AG10803 (cell line): ENCODE measurements at regions not wholly inside any gene's neighbourhood (a gene's known extent, or its start where the extent isn't known, plus 50 kb on each side); places are given as distances from the start of the nearest gene placed in this dataset.
A peak's percentile ranks its signal among the peaks of the same experiment; 100 is the strongest.
"Not testable (repeated sequence)": the region's sequence is repeated elsewhere in the genome, so short reads cannot be mapped to it uniquely, and the experiment has no call there.

ENCODE experiments used
- DNase-seq: peaks from one replicate; pipeline ENCODE4 v3.0.0; 2010; ENCODE audit warnings: low read depth
- H3K4me3 ChIP-seq: 2 replicates; pipeline ENCODE4 v1.5.1; 2011; ENCODE audit warnings: mild to moderate bottlenecking, low read length, control low read depth
- TF ChIP-seq, protein P1 (sequence below): conservative IDR thresholded peaks from 2 replicates; pipeline ENCODE4 v1.5.1; 2011; ENCODE audit warnings: mild to moderate bottlenecking, low read length, control low read depth, inconsistent platforms

DNA sequence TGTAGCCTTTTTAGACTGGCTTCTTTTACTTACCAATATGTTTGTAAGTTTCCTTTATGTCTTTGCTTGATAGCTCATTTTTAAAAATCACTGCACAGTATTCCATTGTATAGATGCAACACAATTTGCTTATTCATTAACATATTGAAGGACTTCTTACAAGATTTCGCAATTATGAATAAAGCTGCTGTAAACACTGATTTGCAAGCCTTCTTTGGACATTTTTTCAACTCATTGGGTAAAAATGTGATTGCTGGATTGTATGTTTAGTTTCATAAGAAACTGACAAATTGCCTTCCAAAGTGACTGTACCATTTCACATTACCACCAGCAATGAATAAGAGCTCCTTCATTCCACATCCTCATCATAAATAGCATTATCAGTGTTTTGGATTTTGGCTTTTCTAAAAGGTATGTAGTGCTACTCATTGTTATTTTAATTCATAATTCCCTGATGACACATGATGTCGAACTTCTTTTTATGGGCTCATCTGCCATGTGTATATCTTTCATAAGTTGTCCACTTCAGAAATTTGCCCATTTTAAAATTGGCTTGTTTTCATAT lies 80.7 kb downstream of the TFAP2B start:
- TF ChIP-seq, protein P1, sequence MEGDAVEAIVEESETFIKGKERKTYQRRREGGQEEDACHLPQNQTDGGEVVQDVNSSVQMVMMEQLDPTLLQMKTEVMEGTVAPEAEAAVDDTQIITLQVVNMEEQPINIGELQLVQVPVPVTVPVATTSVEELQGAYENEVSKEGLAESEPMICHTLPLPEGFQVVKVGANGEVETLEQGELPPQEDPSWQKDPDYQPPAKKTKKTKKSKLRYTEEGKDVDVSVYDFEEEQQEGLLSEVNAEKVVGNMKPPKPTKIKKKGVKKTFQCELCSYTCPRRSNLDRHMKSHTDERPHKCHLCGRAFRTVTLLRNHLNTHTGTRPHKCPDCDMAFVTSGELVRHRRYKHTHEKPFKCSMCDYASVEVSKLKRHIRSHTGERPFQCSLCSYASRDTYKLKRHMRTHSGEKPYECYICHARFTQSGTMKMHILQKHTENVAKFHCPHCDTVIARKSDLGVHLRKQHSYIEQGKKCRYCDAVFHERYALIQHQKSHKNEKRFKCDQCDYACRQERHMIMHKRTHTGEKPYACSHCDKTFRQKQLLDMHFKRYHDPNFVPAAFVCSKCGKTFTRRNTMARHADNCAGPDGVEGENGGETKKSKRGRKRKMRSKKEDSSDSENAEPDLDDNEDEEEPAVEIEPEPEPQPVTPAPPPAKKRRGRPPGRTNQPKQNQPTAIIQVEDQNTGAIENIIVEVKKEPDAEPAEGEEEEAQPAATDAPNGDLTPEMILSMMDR, result no peak
- no peak overlapping the region for H3K4me3 ChIP-seq
- DNase-seq, result peak; percentile 50

DNA sequence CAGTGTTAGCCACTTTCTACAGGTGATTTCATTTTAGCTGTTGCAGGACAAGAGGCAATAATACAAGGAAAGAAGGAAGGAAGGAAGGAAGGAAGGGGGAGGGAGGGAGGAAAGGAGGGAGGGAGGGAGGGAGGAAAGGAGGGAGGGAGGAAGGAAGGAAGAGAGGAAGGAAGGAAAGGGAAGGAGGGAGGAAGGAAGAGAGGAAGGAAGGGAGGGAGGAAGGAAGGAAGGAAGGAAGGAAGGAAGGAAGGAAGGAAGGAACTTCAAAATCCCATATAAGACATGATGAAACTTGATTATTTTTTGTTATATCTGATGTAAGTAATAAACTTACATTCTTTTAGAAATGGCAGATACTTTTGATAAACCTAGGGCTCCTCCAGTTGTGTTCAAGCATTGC lies 83.6 kb downstream of the TFAP2B start:
- DNase-seq, result no peak
- no peak overlapping the region for H3K4me3 ChIP-seq
- TF ChIP-seq, protein P1, result no peak

GRCh38 chr6:50905297-50905696 lies 86.6 kb downstream of the TFAP2B start:
- no peak overlapping the region for H3K4me3 ChIP-seq
- TF ChIP-seq, protein P1, result no peak
- no peak for DNase-seq

DNA sequence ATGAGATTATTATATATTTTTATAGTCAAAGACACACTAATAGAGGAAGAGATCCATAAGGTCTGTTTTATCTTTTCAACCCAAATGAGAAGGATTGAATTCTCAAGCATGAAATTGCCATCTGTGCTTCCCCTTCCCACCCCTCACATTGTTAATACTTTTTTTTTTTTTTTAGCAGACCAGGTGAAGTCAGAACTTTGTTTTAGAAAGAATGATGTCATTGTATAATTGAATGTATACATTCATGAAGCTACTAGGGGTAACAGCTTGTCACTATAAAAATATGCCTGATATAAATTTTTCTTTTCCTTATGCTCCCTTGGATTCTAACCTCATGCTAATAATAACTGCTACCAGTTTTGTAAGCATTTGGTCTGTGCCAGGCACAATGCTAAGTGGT lies 88.9 kb downstream of the TFAP2B start:
- TF ChIP-seq, protein P1, result no peak
- no peak for DNase-seq

GRCh38 chr6:50913105-50913770 lies 94.6 kb downstream of the TFAP2B start:
- no peak for DNase-seq
- no peak overlapping the region for H3K4me3 ChIP-seq
- TF ChIP-seq, protein P1, result no peak

More for the DNA sequence above, 88.9 kb downstream of the TFAP2B start:
- no peak overlapping the region for H3K4me3 ChIP-seq

- not testable (repeated sequence) for DNase-seq, H3K4me3 ChIP-seq
Measured at GRCh38 chr6:50921378-50921777, 102.7 kb downstream of the TFAP2B start.

DNA sequence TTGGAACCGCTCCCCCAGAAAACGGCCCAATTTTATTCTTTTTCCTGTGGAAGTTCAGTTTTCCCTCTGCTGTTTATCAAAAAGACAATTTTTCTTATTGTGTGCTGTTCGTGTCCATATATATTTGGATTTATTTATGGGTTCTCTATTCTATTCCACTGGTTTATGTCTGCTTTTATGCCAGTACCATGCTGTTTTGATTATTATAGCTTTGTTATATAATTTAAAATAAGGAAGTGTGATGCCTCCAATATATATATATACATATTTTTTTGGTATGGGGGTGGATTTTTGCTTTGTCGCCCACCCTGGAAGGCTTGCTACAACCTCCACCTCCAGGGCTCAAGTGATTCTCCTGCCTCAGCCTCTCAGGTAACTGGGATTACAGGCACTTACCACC lies 103.3 kb downstream of the TFAP2B start:
- TF ChIP-seq, protein P1, result no peak
- DNase-seq, result no peak
- H3K4me3 ChIP-seq, result no peak overlapping the region
